ENCODE measurements at regions not wholly inside any gene's neighbourhood (a gene's known extent, or its start where the extent isn't known, plus 50 kb on each side); places are given as distances from the start of the nearest gene placed in this dataset.

- DNase-seq (ENCODE audit: extremely low read depth, low read depth): no peak
- H3K4me3 ChIP-seq (replicated peaks; ENCODE audit: low read depth, low read length): no peak overlapping the region
Observed at GRCh38 chr11:103794262-103794661, 242.2 kb upstream of the DDI1 start.

GRCh38 chr11:103798026-103798425, 238.4 kb upstream of the DDI1 start:
- no peak overlapping the region for H3K4me3 ChIP-seq (replicated peaks; ENCODE audit: low read depth, low read length)
- TF ChIP-seq CTCF (IDR thresholded peaks at IDR 0.05; ENCODE audit: low read depth, low read length, missing control alignments): no peak
- DNase-seq (ENCODE audit: extremely low read depth, low read depth): peak; percentile 21

More at GRCh38 chr11:103794262-103794661, 242.2 kb upstream of the DDI1 start:
- TF ChIP-seq CTCF (IDR thresholded peaks at IDR 0.05; ENCODE audit: low read depth, low read length, missing control alignments): no peak

- no peak for DNase-seq (ENCODE audit: extremely low read depth, low read depth)
- no peak for TF ChIP-seq CTCF (IDR thresholded peaks at IDR 0.05; ENCODE audit: low read depth, low read length, missing control alignments)
- H3K4me3 ChIP-seq (replicated peaks; ENCODE audit: low read depth, low read length): no peak overlapping the region
Observed at GRCh38 chr11:103798446-103798845, 238.0 kb upstream of the DDI1 start.

- H3K4me3 ChIP-seq (replicated peaks; ENCODE audit: low read depth, low read length): no peak overlapping the region
- no peak for DNase-seq (ENCODE audit: extremely low read depth, low read depth)
- no peak for TF ChIP-seq CTCF (IDR thresholded peaks at IDR 0.05; ENCODE audit: low read depth, low read length, missing control alignments)
Observed at GRCh38 chr11:103800406-103801114, 235.9 kb upstream of the DDI1 start.

GRCh38 chr11:103803062-103803461, 233.4 kb upstream of the DDI1 start:
- no peak for TF ChIP-seq CTCF (IDR thresholded peaks at IDR 0.05; ENCODE audit: low read depth, low read length, missing control alignments)
- DNase-seq (ENCODE audit: extremely low read depth, low read depth): no peak

GRCh38 chr11:103805688-103806009, 230.8 kb upstream of the DDI1 start:
- H3K4me3 ChIP-seq (replicated peaks; ENCODE audit: low read depth, low read length): no peak overlapping the region
- DNase-seq (ENCODE audit: extremely low read depth, low read depth): no peak
- TF ChIP-seq CTCF (IDR thresholded peaks at IDR 0.05; ENCODE audit: low read depth, low read length, missing control alignments): no peak

More at GRCh38 chr11:103803062-103803461, 233.4 kb upstream of the DDI1 start:
- H3K4me3 ChIP-seq (replicated peaks; ENCODE audit: low read depth, low read length): no peak overlapping the region

All from HFF-Myc (cell line).